Lower leg skin (tissue), 3 donors: ENCODE measurements at regions not wholly inside any gene's neighbourhood (a gene's known extent, or its start where the extent isn't known, plus 50 kb on each side); places are given as distances from the start of the nearest gene placed in this dataset.

ENCODE experiments used
- CTCF ChIP-seq, 3 donors: fragments of 450-650 bp; IDR thresholded peaks; one replicate each; pipeline ENCODE4 v1.5.1; 2016; ENCODE audit warnings: antibody characterized with exemption in 3 of 3, mild to moderate bottlenecking in 3 of 3, moderate library complexity in 2 of 3
- POLR2A ChIP-seq, 2 donors: fragments of 450-650 bp; IDR thresholded peaks; one replicate each; pipeline ENCODE4 v1.6.1; 2016 to 2017; ENCODE audit warnings: antibody characterized with exemption in 2 of 2, mild to moderate bottlenecking in 1 of 2, moderate library complexity in 1 of 2

GRCh38 chr3:26084629-26085028 is 294.7 kb downstream of the OXSM start:
- no peak for TF ChIP-seq CTCF (IDR thresholded peaks at IDR 0.05)
- no peak for TF ChIP-seq POLR2A (IDR thresholded peaks at IDR 0.05)
